ENCODE measurements at regions not wholly inside any gene's neighbourhood (a gene's known extent, or its start where the extent isn't known, plus 50 kb on each side); places are given as distances from the start of the nearest gene placed in this dataset.

DNA sequence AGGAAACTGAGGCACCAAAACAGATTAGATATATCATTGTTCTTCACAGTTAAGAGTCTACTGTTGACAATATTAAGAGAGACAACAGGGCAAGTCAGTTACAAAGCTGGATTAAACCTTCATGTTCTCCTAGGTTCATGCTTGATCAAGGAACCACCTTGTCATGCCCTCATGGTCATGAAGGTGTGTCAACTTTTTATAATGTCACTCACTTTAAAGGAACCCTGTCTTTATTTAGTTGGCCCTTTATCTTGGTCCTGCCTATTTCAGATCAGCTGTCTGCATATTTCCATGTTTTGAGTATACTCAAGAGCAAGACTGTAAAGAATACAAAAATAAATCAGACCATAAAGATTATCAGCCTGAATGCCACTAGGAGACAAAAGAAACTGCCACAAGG, 140.2 kb upstream of the FAM241A start:
- TF ChIP-seq, protein P1, sequence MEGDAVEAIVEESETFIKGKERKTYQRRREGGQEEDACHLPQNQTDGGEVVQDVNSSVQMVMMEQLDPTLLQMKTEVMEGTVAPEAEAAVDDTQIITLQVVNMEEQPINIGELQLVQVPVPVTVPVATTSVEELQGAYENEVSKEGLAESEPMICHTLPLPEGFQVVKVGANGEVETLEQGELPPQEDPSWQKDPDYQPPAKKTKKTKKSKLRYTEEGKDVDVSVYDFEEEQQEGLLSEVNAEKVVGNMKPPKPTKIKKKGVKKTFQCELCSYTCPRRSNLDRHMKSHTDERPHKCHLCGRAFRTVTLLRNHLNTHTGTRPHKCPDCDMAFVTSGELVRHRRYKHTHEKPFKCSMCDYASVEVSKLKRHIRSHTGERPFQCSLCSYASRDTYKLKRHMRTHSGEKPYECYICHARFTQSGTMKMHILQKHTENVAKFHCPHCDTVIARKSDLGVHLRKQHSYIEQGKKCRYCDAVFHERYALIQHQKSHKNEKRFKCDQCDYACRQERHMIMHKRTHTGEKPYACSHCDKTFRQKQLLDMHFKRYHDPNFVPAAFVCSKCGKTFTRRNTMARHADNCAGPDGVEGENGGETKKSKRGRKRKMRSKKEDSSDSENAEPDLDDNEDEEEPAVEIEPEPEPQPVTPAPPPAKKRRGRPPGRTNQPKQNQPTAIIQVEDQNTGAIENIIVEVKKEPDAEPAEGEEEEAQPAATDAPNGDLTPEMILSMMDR (IDR thresholded peaks at IDR 0.05; ENCODE audit: low read length): no peak
- no peak for TF ChIP-seq EZH2 (optimal IDR thresholded peaks at IDR 0.05; ENCODE audit: low read depth, low read length)
- no peak for TF ChIP-seq EZH2phosphoT487 (IDR thresholded peaks at IDR 0.05; ENCODE audit: low read length)

Data from MM.1S (cell line).